Prostate gland (tissue), 2 donors: ENCODE measurements at regions not wholly inside any gene's neighbourhood (a gene's known extent, or its start where the extent isn't known, plus 50 kb on each side); places are given as distances from the start of the nearest gene placed in this dataset.

Experiments
- DNase-seq: peaks from one replicate; pipeline ENCODE4 v3.0.0-alpha.2; 2019; ENCODE audit warnings: low spot score
- H3K27ac ChIP-seq, 2 donors: fragments of 200-600 bp; sonication (generic); 2 replicates each; pipeline ENCODE4 v1.5.1; 2017 to 2019
- H3K27me3 ChIP-seq: fragments of 200-600 bp; sonication (generic); replicated peaks from 2 replicates; pipeline ENCODE4 v1.5.1; 2019; ENCODE audit not compliant: insufficient read depth
- H3K36me3 ChIP-seq, 2 donors: fragments of 200-600 bp; sonication (generic); 1 replicate in 1 of 2; 2 replicates in 1 of 2; pipeline versions ENCODE4 v1.5.1 to v1.8.1; 2017 to 2019
- H3K4me1 ChIP-seq: fragments of 200-600 bp; sonication (generic); replicated peaks from 2 replicates; pipeline ENCODE4 v1.5.1; 2019
- H3K4me3 ChIP-seq, 2 donors: fragments of 200-600 bp; sonication (generic); 2 replicates each; pipeline ENCODE4 v1.5.1; 2017 to 2019
- H3K9me3 ChIP-seq: fragments of 200-600 bp; sonication (generic); 2 replicates; pipeline ENCODE4 v1.5.1; 2017
- POLR2A ChIP-seq: fragments of 450-650 bp; IDR thresholded peaks from one replicate; pipeline ENCODE4 v1.6.1; 2016; ENCODE audit warnings: antibody characterized with exemption, mild to moderate bottlenecking
- POLR2AphosphoS5 ChIP-seq: sonication (generic); formaldehyde crosslinking; IDR thresholded peaks from one replicate; pipeline ENCODE4 v1.6.1; 2017; ENCODE audit warnings: antibody characterized with exemption
- WGBS: methylation state at CpG from one replicate; pipeline ENCODE4 v1.1.5; 2018; 5-methylcytosine and 5-hydroxymethylcytosine counted together
- intact Hi-C: fragments of 100-400 bp; cut with DNase I; formaldehyde crosslinking; loops from one replicate; pipeline ENCODE4 v1.14.2; 2022
- TF ChIP-seq, protein P1 (sequence below), 4 experiments: fragments of 200-600 bp in 2 of 4; fragments of 450-650 bp in 2 of 4; sonication (generic) in 2 of 4; IDR thresholded peaks; 1 replicate in 3 of 4; 2 replicates in 1 of 4; pipeline ENCODE4 v1.5.1; 2016 to 2019; ENCODE audit warnings: antibody characterized with exemption in 4 of 4, mild to moderate bottlenecking in 2 of 4, moderate library complexity in 2 of 4

DNA sequence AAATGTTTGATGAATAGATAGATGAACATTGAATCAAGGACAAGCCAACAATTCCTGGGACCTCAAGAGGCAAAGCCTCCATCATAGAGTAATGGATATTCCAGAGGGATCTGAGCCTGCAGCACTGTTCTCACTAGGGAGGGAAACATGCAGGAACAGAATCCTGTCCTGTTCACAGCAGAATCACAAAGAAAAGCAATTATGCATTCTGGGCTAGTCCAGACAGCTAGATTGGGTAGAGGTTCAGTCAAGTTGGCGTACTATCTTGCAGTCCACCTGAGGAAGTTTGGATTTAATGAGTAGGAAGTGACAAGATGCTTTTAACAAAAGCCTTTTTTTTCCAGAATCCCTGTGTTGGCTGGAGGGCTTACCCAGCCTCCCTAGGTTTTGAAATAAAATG is 314.5 kb upstream of the SEMA6D start:
- no peak overlapping the region for H3K27ac ChIP-seq
- intact Hi-C loops, result no loop called here
- no peak overlapping the region for H3K4me3 ChIP-seq
- H3K9me3 ChIP-seq, result no peaks in the 10 kb centered on the region
- no peaks in the 10 kb centered on the region for H3K27me3 ChIP-seq
- 65% methylated on average over 1 of the region's 1 CpG for WGBS
- no peaks in the 10 kb centered on the region for H3K4me1 ChIP-seq
- TF ChIP-seq, protein P1, sequence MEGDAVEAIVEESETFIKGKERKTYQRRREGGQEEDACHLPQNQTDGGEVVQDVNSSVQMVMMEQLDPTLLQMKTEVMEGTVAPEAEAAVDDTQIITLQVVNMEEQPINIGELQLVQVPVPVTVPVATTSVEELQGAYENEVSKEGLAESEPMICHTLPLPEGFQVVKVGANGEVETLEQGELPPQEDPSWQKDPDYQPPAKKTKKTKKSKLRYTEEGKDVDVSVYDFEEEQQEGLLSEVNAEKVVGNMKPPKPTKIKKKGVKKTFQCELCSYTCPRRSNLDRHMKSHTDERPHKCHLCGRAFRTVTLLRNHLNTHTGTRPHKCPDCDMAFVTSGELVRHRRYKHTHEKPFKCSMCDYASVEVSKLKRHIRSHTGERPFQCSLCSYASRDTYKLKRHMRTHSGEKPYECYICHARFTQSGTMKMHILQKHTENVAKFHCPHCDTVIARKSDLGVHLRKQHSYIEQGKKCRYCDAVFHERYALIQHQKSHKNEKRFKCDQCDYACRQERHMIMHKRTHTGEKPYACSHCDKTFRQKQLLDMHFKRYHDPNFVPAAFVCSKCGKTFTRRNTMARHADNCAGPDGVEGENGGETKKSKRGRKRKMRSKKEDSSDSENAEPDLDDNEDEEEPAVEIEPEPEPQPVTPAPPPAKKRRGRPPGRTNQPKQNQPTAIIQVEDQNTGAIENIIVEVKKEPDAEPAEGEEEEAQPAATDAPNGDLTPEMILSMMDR (IDR thresholded peaks at IDR 0.05), result no peak
- no peak for TF ChIP-seq POLR2A
- no peak for TF ChIP-seq POLR2AphosphoS5
- no peak for DNase-seq
- H3K36me3 ChIP-seq, result no peaks in the 10 kb centered on the region

DNA sequence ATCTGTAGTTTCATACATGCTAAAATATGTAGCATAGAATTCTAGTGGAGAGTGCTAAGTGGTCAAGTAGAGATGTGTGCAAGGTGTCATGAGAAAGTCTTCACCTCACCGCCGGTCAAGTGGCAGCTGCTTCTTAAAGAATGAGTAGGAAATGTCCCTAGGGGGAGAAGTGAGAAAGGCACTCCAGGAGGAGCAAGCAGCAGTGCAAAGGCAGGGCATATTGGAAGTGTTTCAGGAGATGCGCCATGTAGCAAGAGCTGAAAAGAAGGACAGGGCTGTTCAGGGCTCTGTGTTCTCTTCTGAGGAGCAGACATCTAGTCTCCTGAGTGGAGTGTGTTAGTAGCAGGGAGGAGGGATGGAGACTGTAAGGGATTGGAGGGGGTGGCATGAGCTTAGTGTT is 312.4 kb upstream of the SEMA6D start:
- Histone ChIP-seq H3K4me3 (no peak overlapping the region), H3K27ac (no peak overlapping the region), H3K36me3 (no peaks in the 10 kb centered on the region), H3K9me3 (no peaks in the 10 kb centered on the region), H3K27me3 (no peaks in the 10 kb centered on the region), H3K4me1 (no peaks in the 10 kb centered on the region)
- 91% methylated on average over 3 of the region's 3 CpGs for WGBS
- DNase-seq, result no peak
- intact Hi-C loops, result loop anchor here (5.0 kb wide), 1 partner anchor 73 kb away; no protein-coding TSS in a partner anchor
- no peak for TF ChIP-seq POLR2AphosphoS5
- TF ChIP-seq, protein P1 (IDR thresholded peaks at IDR 0.05), result no peak
- TF ChIP-seq POLR2A, result no peak

DNA sequence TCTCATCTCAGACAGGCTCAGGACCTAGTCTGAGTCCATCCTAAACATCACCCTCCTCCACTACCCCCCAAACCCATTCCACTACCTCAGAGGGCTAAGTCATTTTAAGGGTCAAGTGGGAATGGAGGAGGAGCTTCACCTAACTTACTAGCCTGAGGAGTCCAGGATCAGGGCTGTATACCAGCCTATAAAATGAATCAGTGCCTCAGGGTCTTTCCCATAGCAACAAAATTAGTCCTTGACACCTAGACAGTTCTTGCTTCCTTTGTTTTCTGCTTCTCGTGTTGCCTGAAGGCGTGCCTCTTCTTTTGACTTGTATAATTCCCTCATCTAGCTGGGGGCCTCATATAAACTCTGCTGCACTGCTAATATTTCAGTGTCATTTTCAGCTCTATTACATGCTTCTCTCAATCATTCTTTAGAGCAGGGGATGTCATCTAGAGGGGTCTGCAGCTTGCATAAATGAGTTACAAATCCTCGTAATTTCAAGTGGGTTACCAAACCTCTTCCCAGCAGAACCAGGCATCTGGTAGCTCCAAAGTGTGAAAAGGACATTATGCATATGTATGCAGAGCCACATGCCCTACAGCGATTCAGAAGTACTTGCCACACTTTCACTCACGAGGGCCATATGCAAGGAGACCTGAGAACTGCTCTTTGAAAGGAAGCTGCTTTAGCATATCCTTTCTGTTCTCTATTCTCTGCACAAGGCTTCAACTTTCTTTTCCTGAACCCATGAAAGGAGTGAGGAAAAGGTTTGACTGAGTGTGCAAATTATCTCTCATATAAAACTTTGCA is 311.7 kb upstream of the SEMA6D start:
- intact Hi-C loops, result loop anchor here (5.0 kb wide), 1 partner anchor 73 kb away; no protein-coding TSS in a partner anchor
- no peaks in the 10 kb centered on the region for H3K27me3 ChIP-seq
- H3K4me1 ChIP-seq, result no peaks in the 10 kb centered on the region
- no peak for TF ChIP-seq POLR2A
- TF ChIP-seq POLR2AphosphoS5, result no peak
- TF ChIP-seq, protein P1 (IDR thresholded peaks at IDR 0.05), result no peak
- no peak overlapping the region for H3K4me3 ChIP-seq
- 68% methylated on average over 5 of the region's 5 CpGs for WGBS
- no peaks in the 10 kb centered on the region for H3K36me3 ChIP-seq
- no peak for DNase-seq
- H3K9me3 ChIP-seq, result no peaks in the 10 kb centered on the region
- H3K27ac ChIP-seq, result no peak overlapping the region

DNA sequence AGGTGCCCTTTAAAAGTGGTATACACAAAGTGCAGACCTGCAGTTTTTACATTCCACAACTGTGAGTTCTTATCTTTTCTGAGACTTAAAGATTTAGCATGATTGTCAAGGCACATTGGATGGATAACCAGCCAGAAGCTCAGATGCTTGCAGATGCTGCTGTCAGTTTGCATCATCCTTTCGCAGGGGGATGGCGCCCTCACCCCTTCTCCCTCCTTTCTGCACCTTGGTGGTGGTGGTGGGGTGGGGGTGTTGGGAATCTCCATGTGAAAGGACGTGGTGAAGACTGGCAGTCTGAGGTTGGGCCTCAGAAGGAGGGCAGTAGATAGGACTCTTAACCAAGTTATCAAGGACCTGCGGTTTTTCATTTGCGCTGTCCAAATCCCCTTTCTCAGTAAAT is 309.6 kb upstream of the SEMA6D start:
- H3K4me1 ChIP-seq, result no peaks in the 10 kb centered on the region
- no peaks in the 10 kb centered on the region for H3K27me3 ChIP-seq
- H3K9me3 ChIP-seq, result no peaks in the 10 kb centered on the region
- no peak for DNase-seq
- H3K4me3 ChIP-seq, result no peak overlapping the region
- 97% methylated on average over 5 of the region's 5 CpGs for WGBS
- no peak for TF ChIP-seq POLR2A
- TF ChIP-seq, protein P1 (IDR thresholded peaks at IDR 0.05), result no peak
- no peak for TF ChIP-seq POLR2AphosphoS5
- intact Hi-C loops, result loop anchor here (5.0 kb wide), 1 partner anchor 75 kb away; no protein-coding TSS in a partner anchor
- H3K27ac ChIP-seq, result no peak overlapping the region
- H3K36me3 ChIP-seq, result no peaks in the 10 kb centered on the region

DNA sequence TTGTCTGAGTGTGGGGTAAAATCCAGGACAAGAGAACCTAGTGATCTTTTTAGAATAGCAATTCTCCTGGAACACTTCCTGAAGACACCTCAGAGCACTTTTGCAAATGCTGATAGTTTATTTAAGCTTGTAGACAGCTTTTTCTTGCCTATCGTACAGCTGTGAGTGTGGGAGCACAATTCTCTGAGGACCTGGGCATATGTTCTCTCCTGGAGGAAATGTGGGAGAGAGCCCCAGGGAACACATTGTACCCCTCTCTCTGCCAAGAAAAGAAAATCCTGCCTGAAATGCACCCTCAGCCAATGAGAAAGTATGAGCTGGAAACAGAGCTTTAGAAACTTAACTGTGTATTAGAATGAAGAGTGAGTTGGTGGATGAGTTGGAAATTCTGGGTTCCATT is 308.3 kb upstream of the SEMA6D start:
- WGBS, result 29% methylated on average over 1 of the region's 1 CpG
- Histone ChIP-seq H3K9me3 (no peaks in the 10 kb centered on the region), H3K4me3 (no peak overlapping the region), H3K36me3 (no peaks in the 10 kb centered on the region), H3K4me1 (no peaks in the 10 kb centered on the region), H3K27ac (no peak overlapping the region), H3K27me3 (no peaks in the 10 kb centered on the region)
- no peak for DNase-seq
- intact Hi-C loops, result loop anchor here (5.0 kb wide), 1 partner anchor 77 kb away; no protein-coding TSS in a partner anchor
- TF ChIP-seq POLR2AphosphoS5 (no peak), POLR2A (no peak)
- TF ChIP-seq, protein P1 (IDR thresholded peaks at IDR 0.05), result no peak
